Adrenal gland (tissue), 5 donors: ENCODE measurements at regions not wholly inside any gene's neighbourhood (a gene's known extent, or its start where the extent isn't known, plus 50 kb on each side); places are given as distances from the start of the nearest gene placed in this dataset.

ENCODE experiments used
- POLR2A ChIP-seq, 2 donors: fragments of 450-650 bp; IDR thresholded peaks; one replicate each; pipeline ENCODE4 v1.6.1; 2017; ENCODE audit warnings: antibody characterized with exemption in 2 of 2, mild to moderate bottlenecking in 2 of 2, moderate library complexity in 1 of 2
- TF ChIP-seq, protein P1 (sequence below), 6 experiments: fragments of 450-650 bp in 4 of 6; fragments of 200-600 bp in 2 of 6; sonication (generic) in 1 of 6; IDR thresholded peaks; 1 replicate in 5 of 6; 2 replicates in 1 of 6; pipeline versions ENCODE4 v1.5.1 to v1.8.0; 2016 to 2021; ENCODE audit warnings: antibody characterized with exemption in 6 of 6, mild to moderate bottlenecking in 2 of 6, moderate library complexity in 1 of 6
- donor health status: DM: no; HTN: no; CAD: no.

DNA sequence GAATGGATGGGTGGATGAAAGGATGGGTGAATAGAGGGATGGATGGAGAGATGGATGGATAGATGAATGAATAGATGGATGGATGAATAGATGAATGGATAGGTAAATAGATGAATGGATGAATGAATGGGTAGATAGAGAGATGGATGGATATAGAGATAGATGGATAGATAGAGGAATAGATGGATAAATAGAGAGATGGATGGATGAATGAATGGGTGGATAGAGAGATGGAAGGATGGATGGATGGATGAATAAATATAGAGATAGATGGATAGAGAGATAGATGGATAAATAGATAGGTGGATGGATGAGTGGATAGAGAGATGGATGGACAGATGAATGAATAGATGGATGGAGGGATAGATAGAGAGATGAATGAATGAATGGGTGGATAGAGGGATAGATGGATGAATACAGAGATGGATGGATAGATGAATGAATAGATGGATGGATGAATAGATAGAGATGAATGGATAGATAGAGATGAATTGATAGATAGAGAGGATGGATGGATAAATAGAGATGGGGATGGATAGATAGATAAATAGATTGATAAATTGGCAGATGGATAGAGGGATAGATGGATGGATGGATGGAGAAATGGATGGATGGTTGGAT, 106.7 kb upstream of the SOX1 start:
- TF ChIP-seq POLR2A (IDR thresholded peaks at IDR 0.05): no peak
- TF ChIP-seq, protein P1, sequence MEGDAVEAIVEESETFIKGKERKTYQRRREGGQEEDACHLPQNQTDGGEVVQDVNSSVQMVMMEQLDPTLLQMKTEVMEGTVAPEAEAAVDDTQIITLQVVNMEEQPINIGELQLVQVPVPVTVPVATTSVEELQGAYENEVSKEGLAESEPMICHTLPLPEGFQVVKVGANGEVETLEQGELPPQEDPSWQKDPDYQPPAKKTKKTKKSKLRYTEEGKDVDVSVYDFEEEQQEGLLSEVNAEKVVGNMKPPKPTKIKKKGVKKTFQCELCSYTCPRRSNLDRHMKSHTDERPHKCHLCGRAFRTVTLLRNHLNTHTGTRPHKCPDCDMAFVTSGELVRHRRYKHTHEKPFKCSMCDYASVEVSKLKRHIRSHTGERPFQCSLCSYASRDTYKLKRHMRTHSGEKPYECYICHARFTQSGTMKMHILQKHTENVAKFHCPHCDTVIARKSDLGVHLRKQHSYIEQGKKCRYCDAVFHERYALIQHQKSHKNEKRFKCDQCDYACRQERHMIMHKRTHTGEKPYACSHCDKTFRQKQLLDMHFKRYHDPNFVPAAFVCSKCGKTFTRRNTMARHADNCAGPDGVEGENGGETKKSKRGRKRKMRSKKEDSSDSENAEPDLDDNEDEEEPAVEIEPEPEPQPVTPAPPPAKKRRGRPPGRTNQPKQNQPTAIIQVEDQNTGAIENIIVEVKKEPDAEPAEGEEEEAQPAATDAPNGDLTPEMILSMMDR (IDR thresholded peaks at IDR 0.05): no peak
